ENCODE measurements at regions not wholly inside any gene's neighbourhood (a gene's known extent, or its start where the extent isn't known, plus 50 kb on each side); places are given as distances from the start of the nearest gene placed in this dataset.
"Not testable (repeated sequence)": the region's sequence is repeated elsewhere in the genome, so short reads cannot be mapped to it uniquely, and the experiment has no call there.

DNA sequence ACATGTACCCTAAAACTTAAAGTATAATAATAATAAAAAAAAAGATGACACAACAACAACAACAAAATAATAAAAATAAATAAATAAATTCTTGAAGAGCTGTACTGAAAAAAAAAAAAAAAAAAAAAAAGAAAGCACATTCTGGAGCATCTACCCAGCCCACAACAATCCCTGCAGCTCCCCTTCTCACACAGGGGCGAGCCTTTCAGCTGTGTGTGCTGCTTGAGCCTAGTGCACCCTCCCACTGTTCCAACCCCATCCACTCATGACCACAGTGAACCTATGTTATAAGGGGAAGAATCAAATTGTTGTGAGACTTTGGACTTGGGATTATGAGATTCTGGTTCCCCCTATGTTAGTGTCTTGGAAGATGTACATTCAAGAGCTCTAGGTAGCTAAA, 161.5 kb upstream of the JADE1 start:
- TF ChIP-seq, protein P1, sequence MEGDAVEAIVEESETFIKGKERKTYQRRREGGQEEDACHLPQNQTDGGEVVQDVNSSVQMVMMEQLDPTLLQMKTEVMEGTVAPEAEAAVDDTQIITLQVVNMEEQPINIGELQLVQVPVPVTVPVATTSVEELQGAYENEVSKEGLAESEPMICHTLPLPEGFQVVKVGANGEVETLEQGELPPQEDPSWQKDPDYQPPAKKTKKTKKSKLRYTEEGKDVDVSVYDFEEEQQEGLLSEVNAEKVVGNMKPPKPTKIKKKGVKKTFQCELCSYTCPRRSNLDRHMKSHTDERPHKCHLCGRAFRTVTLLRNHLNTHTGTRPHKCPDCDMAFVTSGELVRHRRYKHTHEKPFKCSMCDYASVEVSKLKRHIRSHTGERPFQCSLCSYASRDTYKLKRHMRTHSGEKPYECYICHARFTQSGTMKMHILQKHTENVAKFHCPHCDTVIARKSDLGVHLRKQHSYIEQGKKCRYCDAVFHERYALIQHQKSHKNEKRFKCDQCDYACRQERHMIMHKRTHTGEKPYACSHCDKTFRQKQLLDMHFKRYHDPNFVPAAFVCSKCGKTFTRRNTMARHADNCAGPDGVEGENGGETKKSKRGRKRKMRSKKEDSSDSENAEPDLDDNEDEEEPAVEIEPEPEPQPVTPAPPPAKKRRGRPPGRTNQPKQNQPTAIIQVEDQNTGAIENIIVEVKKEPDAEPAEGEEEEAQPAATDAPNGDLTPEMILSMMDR (IDR thresholded peaks at IDR 0.05; ENCODE audit: borderline replicate concordance, control extremely low read depth, extremely low read depth, insufficient read depth, missing control alignments) = no peak
- no peak for DNase-seq (ENCODE audit: low spot score)
- in situ Hi-C loops (cut with MboI; ENCODE audit: low sequenced_read_pairs, unreplicated experiment) = no loop called here

GRCh38 chr4:128646893-128647292, 162.6 kb upstream of the JADE1 start:
- DNase-seq (ENCODE audit: low spot score); in situ Hi-C loops (cut with MboI; ENCODE audit: low sequenced_read_pairs, unreplicated experiment): not testable (repeated sequence)

GRCh38 chr4:128644693-128645654, 164.5 kb upstream of the JADE1 start:
- in situ Hi-C loops (cut with MboI; ENCODE audit: low sequenced_read_pairs, unreplicated experiment); DNase-seq (ENCODE audit: low spot score): not testable (repeated sequence)

DNA sequence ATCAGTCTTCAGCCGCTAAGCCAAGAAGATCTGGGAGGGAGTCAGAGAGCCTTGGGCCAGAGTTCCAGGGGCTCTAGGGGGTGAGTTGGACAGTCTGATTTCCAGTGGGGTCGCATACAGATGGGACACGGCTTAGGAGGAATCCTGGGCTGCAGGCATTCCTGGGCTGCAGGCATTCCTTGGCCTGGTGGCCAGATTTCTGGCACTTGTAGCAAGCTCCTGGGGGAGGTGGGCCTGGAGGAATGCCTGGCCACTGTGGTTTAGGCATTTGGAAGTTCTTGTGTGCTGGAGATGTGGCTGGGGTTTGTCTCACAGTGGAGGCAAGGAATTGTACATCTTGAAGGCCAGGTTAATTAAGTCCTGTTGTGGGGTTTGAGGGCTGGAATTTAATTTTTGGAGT, 165.4 kb upstream of the JADE1 start:
- in situ Hi-C loops (cut with MboI; ENCODE audit: low sequenced_read_pairs, unreplicated experiment); DNase-seq (ENCODE audit: low spot score): not testable (repeated sequence)

DNA sequence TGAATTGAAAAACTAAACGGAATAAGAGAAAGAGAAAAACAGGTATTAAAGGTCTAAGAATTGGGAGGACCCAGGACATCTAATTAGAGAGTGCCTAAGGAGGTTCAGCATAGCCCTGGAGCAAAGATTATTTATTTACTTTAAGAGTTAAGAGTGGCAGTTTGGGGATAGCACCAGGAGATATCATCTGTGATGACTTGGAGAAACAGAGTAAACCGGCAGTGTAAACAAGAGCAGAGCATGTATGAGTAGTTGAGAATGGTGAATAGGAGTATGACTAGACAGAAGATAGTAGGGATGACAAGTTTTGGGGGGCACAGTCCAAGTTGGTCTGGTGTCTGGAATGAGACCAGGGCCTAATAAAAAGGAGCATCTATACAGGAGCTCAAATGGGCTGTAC, 167.9 kb upstream of the JADE1 start:
- in situ Hi-C loops (cut with MboI; ENCODE audit: low sequenced_read_pairs, unreplicated experiment); DNase-seq (ENCODE audit: low spot score): not testable (repeated sequence)

- DNase-seq (ENCODE audit: low spot score) = no peak
- TF ChIP-seq, protein P1 (IDR thresholded peaks at IDR 0.05; ENCODE audit: borderline replicate concordance, control extremely low read depth, extremely low read depth, insufficient read depth, missing control alignments) = no peak
- in situ Hi-C loops (cut with MboI; ENCODE audit: low sequenced_read_pairs, unreplicated experiment) = no loop called here
Observed at GRCh38 chr4:128639541-128640270, 169.8 kb upstream of the JADE1 start.

DNA sequence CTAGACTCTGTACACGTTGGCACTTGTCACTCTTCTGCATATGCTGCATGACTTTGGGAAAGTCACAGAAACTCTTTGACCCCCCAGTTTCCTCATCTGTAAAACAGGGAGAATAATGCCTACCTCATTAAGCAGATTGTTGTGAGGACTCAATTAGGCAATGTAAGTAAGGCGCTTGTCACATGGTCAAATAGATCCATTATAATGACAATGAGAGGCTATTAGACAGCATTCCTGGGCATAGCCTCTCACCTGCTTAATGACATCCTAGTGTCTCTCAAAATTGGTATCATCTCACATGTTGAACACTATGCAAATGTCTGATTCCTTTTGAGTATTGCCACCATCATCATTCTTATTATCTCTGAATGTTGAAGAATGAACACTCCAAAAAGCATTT, 172.6 kb upstream of the JADE1 start:
- TF ChIP-seq, protein P1 (IDR thresholded peaks at IDR 0.05; ENCODE audit: borderline replicate concordance, control extremely low read depth, extremely low read depth, insufficient read depth, missing control alignments) = no peak
- no peak for DNase-seq (ENCODE audit: low spot score)
- in situ Hi-C loops (cut with MboI; ENCODE audit: low sequenced_read_pairs, unreplicated experiment) = no loop called here

GRCh38 chr4:128635955-128636560, 173.4 kb upstream of the JADE1 start:
- DNase-seq (ENCODE audit: low spot score) = no peak
- in situ Hi-C loops (cut with MboI; ENCODE audit: low sequenced_read_pairs, unreplicated experiment) = no loop called here
- TF ChIP-seq, protein P1 (IDR thresholded peaks at IDR 0.05; ENCODE audit: borderline replicate concordance, control extremely low read depth, extremely low read depth, insufficient read depth, missing control alignments) = no peak
